Stimulated activated naive CD4-positive, alpha-beta T cell (primary cell): ENCODE measurements at regions not wholly inside any gene's neighbourhood (a gene's known extent, or its start where the extent isn't known, plus 50 kb on each side); places are given as distances from the start of the nearest gene placed in this dataset.

Experiments
- DNase-seq, 6 experiments: peaks; one replicate each; lab custom pipeline; 2025; lab: John Stamatoyannopoulos, UW

DNA sequence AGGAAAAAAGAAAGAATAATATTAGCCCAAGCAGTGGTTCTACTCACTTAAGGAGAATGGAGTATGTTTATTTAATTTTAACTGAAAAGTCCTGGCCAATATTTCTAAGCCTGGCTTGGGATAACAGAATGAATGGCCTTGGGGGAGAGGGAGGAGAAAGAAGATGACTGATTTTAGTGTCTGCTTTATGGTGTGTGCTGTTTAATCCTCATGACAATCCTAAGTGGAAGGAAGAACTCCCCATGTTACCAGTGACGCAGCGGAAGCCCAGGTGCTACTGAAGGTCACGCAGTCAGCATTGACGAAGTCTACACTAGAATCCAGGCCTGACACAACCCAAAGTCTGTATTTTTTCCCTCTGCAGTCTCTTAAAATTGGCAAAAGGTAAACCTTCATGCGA is 50.5 kb downstream of the PALM2AKAP2 start:
- DNase-seq: no peak

DNA sequence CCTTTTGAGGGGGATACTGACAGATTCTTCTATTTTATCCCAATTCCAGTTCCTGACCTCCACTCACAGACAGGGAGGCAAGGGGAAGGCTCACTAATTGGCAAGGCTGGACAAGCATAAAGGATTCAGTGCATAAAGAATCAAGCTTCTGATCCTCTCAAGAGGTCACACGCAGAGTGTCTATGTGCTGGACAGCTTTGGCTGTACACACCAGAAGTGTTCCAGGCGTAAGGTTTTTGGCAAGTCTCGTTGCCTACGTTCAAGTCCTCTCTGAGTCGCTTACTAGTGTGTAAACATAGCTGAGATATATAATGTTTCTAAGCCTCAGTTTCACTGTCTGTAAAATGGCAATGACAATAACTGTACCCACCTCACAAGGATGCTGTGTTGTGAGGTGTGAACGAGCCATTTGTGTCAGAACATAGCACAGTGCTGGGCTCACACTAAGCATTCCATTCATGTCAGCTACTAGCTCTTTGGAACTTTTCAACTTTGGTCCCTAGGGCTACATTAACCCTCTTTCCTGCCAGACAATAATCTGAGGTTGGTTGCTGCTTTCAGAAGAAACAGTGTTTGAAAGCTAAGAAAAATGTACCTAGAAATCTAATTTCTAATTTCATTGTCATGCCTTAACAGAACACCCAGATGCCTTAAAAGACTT is 52.1 kb downstream of the PALM2AKAP2 start:
- no peak for DNase-seq

DNA sequence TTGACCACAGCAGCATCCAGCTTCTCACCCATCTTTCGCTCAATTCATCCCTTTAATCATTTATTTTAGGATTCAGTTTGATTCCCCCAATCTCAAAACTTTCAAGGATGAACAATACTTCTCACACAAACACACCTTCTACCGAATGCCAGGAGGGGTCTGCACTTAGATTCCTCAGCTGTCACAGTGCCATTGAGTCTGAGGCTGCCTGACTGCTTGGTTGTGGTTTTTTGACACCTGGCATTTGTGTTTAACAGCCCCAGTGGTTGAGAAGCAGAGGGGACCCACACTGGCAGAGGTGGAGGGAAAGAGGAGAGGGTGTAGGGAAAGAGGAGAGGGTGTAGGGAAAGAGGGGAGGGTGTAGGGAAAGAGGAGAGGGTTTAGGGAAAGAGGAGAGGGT is 54.9 kb downstream of the PALM2AKAP2 start:
- DNase-seq: no peak

DNA sequence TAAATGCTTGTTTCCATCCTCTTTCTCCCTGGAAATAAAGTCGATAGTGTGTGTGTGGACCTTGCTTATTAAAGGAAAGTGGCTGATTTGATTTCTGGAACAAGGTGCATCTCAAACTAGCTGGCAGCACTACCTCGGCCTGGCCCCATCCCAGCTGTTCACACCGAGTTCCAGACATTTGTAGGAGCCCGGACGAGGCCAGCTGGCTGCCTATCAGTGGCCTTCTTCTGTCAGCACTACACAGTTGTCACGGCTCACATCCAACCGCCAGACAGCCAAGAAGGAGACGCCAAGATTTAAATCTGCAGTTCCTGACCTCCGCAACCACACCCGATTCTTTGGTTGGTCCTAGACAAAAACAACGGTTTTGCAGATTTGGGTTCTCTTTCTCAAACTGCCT is 63.6 kb downstream of the PALM2AKAP2 start:
- no peak for DNase-seq

DNA sequence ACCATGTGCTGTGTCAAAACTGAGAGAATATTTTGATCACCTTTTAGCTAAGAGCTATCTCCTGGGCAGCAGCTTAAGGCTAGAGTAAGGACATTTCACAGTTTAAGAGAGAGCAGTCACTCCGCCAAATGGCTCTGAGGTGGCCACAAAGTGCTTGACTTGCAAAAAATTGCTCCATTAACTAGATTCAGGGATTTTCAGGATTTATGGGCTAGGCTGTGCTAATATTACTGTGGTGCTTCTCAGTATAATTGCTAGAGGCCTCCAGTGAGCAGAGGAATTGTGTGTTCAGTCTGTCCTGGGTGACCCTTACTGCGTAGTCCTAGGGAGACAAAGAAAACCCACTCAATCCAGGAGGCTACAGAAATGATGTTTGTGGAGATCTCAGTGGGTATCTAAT is 65.2 kb downstream of the PALM2AKAP2 start:
- DNase-seq: no peak

DNA sequence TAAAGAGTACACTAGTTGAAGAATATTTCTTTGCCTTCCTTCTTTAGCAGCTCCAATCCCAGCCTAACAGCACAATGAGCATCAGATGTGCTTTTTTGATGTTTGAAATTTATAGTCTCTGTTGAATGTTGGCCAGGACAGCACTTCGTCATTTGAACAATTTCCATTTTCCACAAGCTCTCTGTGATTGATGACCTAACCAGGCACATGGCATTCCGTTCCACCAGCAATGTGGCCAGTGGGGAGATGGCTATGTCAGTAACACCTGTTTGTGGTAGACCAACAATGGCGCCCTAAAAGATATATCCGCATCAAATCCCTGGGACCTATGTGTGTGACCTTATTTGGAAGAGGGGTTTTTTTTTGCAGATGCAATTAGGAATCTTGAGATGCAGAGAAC is 66.8 kb downstream of the PALM2AKAP2 start:
- DNase-seq: no peak

DNA sequence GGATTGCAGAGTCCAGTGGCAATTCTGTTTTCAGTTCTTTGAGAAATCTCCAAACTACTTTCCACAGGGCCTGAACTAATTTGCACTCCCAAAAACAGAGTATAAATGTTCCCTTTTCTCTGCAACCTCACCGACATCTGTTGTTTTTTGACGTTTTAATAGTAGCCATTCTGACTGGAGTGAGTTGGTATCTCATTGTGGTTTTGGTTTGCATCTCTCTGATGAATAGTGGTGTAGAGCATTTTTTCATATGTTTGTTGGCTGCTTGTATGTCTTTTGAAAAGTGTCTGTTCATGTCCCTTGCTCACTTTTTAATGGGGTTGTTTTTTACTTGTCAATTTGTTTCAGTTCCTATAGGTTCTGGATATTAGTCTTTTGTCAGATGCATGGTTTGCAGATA is 72.6 kb downstream of the PALM2AKAP2 start:
- no peak for DNase-seq

DNA sequence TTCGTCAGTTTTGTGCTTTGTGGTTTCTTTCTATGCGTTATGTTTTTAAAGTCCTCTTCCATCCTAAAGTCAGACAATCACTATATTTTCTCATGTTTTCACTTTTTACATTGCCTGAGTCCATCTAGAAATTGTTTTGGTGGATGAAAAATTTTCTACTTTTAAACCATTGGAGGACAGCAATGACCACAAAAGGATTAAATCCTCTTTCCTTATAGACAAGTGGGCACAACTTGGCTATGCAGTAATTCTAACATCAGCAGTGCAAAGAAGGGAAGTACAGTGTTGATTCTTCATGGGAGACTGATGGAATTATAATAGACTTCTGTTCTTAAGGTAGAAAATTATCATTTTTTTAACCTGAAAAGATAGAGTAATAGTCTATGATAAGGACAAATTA is 75.5 kb downstream of the PALM2AKAP2 start:
- no peak for DNase-seq

DNA sequence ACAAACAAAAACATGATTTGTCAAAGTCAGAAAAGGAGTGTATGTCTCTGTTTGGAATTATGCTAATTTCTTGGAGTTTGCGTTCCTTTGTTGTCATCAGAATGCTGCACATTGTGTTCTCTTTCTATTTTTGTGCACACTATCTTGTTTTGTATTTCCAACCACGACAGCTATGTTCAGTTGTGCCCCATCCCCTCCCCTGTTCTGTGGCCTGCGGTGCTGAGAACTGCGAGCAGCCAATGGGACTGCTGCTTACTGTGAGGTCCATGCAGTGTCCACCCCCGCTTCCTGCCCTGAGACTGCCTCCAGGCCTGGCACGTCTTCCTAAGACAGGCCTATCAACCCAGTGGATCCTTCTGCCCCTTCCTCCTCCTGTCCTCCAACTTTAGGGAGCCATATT is 76.8 kb downstream of the PALM2AKAP2 start:
- no peak for DNase-seq

DNA sequence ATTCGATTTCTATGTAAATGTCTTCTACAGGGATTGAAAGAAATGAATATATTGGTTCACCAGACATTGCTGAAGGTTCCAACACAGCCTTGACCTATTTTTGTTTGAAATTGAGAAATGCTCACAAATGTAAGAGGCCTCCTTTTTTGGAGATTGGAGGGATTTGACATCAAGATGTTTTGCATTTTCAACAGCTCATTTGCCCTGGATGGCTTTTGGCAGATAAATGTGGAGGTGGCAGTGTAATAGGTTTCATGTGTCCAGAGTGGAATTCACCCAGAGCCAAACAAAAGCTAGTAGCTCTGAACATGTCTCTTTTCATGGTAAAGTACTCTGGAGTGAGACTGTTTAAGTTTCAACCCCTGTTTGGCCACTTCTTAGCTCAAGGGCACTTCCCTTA is 77.3 kb downstream of the PALM2AKAP2 start:
- no peak for DNase-seq

DNA sequence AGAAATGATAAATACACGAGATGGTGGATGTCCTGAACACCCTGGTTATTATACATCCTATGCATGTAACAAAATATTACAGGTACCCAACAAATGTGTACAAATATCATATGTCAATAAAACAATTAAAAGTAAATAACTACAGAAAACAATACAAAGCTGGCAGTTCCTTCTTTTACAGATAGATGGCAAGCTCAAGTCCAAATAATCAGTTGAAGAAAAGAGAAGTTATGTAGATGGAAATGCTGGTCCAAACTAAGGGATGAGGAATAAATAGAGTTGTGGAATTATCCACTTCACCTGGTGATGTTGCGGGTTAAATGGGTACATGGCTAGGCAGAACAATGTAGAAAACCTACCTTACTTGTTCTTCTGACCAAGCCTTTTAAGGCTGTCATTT is 79.4 kb downstream of the PALM2AKAP2 start:
- DNase-seq: no peak

DNA sequence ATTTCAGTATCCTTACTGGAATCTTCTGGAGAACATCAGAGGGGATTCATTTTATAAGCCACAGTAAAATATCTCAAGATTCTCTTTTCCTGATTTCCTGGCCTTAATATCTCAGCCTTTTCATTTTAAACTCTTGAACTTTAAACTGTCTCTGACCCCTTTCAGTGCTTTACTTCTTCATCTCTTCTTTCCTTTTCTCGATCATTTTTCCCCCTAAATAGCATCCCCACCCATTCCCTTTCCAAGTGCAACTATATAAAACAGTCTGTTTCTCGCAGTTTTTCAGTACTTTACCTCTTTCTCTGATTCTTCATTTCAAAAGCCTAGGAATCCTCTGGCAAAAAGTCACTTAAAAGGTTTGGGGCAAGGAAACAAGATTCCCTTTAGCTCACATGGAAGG is 80.5 kb downstream of the PALM2AKAP2 start:
- no peak for DNase-seq

DNA sequence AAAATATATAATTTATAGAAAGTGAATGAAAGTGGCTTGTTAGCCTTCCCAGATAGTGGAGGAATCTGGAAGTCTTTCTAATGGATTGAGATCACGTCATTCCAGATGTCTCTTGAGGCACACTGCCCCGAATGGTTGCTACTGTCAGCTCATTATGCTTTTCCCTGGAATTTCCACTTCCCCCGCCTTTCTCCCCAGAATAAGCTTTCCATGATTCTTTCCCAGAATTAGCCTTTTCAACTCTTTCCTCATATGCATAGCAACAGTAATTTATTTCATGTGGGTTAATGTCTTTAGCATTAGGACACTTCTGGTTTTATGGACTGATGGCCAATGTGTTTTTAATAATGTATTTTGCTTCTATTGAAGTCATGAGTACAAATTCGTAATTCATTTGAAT is 81.5 kb downstream of the PALM2AKAP2 start:
- DNase-seq: no peak

DNA sequence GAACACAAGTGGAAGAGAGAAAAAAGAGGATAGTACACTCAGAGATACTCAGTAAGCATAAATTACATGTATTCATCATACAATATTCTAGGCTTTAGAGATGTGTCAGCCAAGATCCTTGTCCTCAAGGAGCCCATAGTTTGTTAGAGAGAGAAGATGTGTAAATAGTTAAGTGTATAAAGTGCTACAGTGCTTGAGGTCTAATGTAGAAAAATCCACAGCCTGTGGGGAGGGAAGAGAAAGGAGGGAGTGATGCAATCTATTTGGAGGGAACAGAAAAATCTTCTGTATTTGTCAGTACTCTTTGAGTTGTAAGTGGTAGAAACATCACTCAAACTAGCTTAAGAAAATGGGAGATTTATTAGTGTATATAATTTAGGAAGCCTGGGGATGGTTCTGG is 81.9 kb downstream of the PALM2AKAP2 start:
- DNase-seq: no peak

DNA sequence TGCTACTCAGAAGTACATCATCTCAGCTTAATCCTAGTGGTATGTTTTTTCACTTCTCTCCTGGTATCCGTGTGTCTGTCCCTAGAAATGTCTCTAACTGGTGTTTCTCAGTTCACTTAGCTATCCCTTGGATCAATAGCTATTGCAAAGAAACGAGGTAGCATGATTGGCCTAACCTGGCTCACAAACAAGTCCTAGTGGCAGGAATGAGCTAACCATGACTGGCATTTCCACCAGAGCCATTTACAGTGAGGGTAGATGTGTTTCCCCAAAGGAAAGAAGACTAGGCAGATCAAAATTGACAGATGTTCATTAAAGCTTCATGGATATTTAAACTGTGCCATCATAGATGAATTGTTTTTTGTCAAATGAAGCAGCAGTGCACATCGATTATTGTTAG is 82.5 kb downstream of the PALM2AKAP2 start:
- no peak for DNase-seq

DNA sequence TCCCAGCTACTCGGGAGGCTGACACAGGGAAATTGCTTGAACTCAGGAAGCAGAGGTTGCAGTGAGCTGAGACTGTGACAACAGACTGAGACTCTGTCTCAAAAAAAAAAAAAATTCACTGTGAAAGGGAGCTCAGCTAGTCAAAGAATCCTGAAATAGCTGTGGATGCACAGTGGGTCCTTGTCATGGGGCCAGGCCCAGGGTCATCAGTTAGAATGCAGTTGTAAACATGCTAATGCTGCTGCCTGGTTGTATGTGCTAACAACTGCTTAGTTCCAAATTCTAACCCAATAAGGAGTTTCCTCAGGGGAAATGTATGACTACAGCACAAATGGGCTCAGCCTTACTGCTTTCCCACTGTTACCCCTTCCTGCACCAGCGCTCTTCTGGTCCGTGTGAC is 84.0 kb downstream of the PALM2AKAP2 start:
- DNase-seq: no peak

DNA sequence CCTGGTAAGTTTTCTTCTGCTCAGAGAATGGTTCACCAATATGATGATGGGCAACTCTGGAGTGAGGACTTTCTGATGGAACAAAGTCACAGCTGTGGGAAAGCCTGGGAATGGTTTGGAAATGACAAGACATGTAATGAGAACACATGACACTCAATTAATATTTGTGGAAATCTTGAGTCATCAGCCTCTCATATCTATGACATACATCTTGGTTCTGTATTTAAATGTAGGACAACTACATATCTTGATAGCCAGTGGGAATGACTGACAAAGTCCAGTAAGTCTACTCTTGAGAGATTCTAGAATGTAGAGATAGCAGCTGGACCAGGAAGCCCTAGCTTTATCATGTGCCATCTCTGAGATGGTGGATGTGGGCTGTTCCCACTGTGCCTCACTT is 85.5 kb downstream of the PALM2AKAP2 start:
- no peak for DNase-seq

DNA sequence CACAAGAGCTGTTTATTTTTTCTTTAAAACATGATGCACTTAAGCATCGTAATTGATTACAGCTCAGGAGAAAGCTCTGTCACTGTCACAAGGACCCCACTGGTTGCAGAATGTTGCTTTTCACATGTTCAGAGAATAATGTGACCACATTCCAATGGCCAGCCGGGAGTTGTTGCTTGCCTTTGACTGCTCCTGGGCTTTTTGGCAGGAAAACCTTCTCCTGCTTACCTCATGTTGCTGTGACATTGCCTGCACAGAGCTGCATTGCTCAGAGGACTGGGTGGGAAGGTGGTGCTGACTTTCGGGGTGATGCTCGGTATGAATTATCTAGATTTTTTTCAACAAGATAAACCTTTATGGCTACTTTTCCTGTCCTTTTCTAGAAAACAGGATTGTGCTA is 88.2 kb downstream of the PALM2AKAP2 start:
- no peak for DNase-seq

DNA sequence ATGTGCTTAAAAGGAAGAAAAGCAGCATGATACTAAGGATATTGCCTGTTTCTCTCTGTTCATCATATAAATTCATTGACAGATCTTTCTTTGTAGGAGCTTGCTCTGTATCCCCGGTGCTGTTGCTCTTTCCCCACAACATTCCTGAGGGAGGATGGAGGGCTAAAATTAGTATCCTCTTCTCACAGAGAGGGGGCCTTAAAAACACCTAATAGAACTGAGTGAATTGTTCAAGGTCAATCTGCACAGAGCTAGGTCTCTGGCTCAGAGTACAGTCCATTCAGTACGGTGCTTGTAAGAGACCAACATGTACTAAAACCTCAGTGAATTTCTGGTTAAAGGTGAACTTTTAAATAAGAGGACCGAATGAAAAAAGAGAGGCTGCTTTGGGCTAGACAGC is 88.7 kb downstream of the PALM2AKAP2 start:
- DNase-seq: no peak

DNA sequence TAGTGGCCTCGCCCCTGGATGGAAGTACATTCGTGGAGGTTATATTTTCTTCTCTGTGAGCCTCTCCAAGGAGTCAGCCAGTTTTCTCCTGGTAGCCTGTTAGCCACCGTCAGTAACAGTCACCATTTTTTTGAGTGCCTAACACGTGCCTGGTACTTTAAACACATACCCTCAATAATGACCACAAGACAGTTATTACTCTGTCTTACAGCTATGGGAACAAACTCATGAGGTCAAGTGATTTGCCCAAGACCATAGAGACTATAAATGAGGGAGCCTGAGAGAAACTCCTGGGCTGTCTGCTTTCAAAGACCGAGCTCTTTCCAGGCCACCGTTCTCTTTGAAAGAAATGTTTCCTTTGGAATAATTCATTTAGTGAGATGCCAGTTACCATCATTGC is 90.4 kb downstream of the PALM2AKAP2 start:
- DNase-seq: no peak

DNA sequence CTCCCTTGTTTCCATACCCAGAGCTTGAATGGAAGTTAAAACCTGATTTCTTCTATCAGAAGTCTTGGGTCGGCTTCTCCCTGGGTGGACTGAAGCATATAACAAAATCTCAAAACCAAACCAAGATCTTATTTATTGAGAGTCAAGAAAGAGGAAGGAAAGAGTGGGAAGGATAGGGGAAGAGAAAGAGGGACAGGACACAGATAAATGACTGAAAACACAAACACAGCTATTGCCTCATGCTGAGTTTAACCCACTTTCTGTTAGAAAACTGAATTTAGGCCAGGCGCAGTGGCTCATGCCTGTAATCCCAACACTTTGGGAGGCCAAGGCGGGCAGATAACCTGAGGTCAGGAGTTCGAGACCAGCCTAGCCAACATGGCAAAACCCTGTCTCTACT is 92.9 kb downstream of the PALM2AKAP2 start:
- no peak for DNase-seq

DNA sequence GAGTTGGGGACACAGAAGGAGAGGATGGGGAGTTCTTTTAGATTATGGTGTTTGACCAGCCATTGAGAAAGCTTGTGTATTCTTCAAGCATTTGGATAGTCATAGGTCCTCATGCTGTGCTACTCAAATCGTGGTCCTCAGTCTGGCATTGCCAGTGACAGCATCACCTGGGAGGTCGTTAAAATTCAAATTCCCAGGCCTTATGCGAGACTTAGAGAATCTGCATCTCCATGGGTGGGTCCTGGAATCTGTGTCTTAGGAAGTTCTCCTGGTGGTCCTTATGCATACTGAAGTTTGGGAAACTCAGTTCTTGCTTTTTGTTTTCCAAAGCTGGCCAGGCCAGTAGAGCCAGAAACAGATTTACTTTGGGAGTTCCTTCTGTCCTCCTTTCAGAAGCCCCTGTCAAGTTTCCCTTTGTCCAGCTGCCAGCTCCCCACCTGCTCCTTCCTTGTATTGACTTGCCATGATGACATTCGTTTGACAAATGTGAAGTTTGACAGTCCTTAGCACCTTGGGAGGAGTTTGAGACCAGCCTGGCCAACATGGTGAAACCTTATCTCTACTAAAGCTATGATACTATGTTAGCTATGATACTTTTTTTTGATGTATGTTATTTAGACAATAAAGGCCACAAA is 95.6 kb downstream of the PALM2AKAP2 start:
- no peak for DNase-seq

DNA sequence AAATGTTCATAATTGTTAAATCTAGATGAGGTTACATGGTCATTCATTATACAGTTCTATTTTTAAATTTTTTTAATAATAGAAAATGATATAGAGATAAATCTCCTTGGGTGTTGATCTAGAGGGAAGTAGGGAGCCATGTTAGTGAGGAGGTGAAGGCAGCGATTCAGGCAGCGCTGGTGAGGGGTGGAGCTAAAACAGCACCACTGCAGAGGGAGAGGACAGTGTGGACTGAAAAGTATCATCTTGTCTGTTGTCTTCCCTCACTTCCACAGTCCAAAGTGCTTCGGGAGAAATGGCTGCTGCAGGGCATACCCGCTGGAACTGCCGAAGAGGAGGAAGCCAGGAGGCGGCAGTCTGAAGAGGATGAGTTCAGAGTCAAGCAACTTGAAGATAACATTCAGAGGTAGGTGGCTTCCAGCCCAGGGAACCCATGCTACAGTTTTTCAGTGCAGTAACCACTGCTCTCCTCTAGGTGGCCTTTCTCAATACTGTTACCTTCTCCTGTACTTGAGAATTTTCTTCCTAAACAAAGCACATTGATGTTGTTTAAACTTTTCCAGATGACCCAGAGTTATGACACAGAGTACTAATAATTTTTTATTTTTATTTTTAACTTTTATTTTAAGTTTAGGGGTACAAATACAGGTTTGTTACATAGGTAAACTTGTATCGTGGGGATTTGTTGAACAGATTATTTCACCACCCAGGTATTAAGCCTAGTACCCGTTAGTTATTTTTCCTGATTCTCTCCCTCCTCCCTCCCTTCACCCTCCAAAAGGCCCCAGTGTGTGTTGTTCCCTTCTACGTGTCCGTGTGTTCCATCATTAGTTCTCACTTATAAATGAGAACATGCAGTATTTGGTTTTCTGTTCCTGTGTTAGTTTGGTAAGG is 100.5 kb downstream of the PALM2AKAP2 start:
- DNase-seq: peak in 2 of 6 experiments; percentile 9 to 20
